ENCODE measurements at regions not wholly inside any gene's neighbourhood (a gene's known extent, or its start where the extent isn't known, plus 50 kb on each side); places are given as distances from the start of the nearest gene placed in this dataset.
A peak's percentile ranks its signal among the peaks of the same experiment; 100 is the strongest.

- TF ChIP-seq ZNF696 (CRISPR knock-in tag; conservative IDR thresholded peaks at IDR 0.05) (no peak), NFE2L1 (tag; IDR thresholded peaks at IDR 0.05; ENCODE audit: borderline replicate concordance, low read depth) (no peak), ZFP30 (CRISPR knock-in tag; IDR thresholded peaks at IDR 0.05; ENCODE audit: borderline replicate concordance) (no peak), ATF2 (CRISPR knock-in tag; IDR thresholded peaks at IDR 0.05) (no peak), ATF7 (IDR thresholded peaks at IDR 0.05) (peak; percentile 26; the same call in 1 of the 2 replicates), ZNF197 (CRISPR knock-in tag; IDR thresholded peaks at IDR 0.05; ENCODE audit: low read depth) (no peak), ZFP1 (CRISPR knock-in tag; IDR thresholded peaks at IDR 0.05) (no peak), LCOR (CRISPR knock-in tag; IDR thresholded peaks at IDR 0.05) (no peak), POLR2G (IDR thresholded peaks at IDR 0.05; ENCODE audit: low read depth, low read length) (0 out of 2 replicates have a peak, but pooled peaks have one; percentile 28), PRDM10 (IDR thresholded peaks at IDR 0.05; ENCODE audit: partially characterized antibody) (no peak), ZNF407 (IDR thresholded peaks at IDR 0.05; ENCODE audit: low read depth) (no peak), HIVEP1 (CRISPR knock-in tag; IDR thresholded peaks at IDR 0.05) (no peak)
These were observed 285.2 kb downstream of the SEC14L1 start (continued) for GRCh38 chr17:77425791-77426641.
